Stimulated activated naive CD8-positive, alpha-beta T cell treated with anti-CD3 and anti-CD28 coated beads, Interleukin-15, Interleukin-2, amounts not matched to agents 100 U/mL and 50 U/mL, for 24 hours (primary cell): ENCODE measurements at regions not wholly inside any gene's neighbourhood (a gene's known extent, or its start where the extent isn't known, plus 50 kb on each side); places are given as distances from the start of the nearest gene placed in this dataset.

ENCODE experiments used
- ATAC-seq: fragments of 150-1000 bp; cut with Tn5 transposase; one replicate; pipeline ENCODE4 v1.10.0; 2021
- DNase-seq: peaks from one replicate; pipeline ENCODE4 v3.0.0; 2021

DNA sequence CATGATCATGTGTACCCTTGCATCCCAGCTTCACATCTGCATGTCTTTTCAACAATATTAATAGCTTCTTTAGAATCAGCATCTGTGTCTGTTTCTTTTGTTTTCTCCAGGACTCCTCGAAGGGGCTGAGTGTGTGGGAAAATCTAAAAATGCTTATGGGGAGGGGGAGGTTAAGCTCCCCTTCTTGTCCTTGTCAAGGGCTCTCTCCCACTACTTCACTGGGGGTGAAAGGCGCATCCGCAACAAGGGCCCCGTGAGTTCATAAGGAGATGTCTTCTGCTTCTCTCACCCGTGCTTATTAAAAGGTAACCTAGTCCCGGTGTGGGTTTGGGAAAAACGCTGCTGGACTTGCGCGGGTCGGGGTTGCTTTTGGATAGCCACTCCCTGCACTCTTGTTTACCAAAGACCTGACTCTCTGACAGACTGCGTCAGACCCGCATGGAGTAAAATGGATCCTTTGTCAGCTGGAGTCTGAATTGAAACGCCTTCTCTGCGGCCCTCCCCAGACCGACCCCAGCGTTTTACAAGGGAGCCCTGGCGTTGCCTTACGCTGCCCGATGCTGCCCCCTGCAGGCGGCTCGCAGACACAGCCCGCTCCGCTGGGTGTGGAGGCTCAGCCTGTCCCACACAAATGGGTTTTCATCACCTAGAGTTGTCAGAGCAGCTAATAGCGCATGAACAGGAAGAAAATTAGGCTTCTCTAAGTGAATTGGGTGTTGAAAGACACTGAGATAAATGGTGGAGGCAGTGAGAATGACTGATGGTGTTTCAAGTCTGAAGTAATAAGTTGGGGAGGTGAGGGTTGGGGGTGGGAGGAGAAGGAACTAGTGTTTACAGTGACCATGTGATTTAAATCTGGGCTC lies 53.8 kb downstream of the IER5 start:
- DNase-seq = peak; percentile 96
- peak; percentile 77 for ATAC-seq

DNA sequence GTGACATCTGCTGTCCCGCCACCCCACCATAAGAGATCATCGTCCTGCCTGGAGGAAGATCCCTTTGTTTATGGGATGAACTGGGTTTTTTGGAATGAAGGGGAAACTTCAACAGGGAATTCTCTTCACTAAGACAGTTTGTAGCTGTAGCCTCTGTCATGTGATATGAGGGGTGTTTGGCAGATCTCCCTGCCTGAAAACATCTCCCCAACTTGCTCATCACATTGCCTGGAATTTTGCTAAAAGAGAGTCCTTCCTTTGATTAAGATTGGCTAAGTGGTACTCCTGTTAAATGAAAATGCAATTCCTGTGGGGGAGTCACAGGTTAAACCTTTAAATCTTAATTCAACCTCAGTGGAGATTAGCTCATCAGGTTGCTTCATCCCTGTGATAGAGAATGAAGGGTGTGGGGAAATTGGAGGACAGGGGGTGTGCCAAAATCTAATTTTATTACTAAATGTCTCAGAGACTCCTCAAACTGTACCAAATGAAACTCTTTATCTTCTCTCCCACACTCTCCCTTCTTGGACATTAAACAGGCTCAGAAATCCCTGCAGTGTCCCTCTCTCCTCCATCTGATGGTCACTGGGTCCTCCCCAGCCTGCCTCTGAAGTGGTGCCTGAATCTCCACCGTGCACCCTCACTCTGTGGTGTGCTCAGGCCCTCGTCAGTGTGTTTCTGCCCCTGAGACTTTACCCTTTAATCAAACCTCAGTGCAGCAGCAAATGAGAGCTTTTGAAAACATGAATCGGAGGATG lies 54.8 kb downstream of the IER5 start:
- ATAC-seq (no peak), DNase-seq (no peak)

DNA sequence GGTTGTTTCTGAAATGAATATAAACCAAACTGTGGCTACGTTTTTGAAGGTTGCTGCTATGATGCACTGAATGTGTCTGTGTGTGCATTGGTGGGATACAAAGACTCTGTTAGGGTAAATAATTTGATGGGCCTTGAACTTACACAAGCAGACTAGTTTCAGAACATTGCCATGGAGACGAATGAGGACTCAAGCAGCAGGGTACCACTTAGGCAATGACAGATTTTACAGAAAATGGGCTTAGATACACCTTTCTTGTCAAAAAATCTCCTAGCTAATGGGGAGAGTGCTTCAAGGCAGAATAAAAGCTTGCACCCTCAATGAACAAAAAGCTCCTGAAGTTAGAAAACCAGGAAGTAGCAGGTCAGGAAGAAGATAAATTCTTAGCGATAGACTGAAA lies 55.7 kb downstream of the IER5 start:
- ATAC-seq (no peak), DNase-seq (no peak)

DNA sequence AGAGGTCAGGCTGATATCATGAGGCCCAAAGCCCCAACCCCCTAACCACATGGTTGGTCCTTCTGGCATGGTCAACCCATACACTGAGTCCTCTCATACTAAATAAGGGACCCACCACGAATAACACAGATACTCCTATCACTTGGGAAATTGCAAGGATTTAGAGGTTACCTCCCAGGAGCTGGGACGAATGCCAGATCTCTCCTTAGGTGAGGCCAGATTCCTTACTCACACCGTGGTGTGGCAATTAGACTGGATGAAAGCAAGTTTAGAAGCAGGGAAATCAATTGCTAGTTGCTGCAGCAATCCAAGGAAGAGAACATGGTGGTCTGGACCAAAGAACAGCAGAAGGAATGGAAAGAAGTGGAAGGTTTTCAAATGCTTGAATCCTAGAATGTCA lies 60.1 kb downstream of the IER5 start:
- no peak for ATAC-seq
- no peak for DNase-seq

DNA sequence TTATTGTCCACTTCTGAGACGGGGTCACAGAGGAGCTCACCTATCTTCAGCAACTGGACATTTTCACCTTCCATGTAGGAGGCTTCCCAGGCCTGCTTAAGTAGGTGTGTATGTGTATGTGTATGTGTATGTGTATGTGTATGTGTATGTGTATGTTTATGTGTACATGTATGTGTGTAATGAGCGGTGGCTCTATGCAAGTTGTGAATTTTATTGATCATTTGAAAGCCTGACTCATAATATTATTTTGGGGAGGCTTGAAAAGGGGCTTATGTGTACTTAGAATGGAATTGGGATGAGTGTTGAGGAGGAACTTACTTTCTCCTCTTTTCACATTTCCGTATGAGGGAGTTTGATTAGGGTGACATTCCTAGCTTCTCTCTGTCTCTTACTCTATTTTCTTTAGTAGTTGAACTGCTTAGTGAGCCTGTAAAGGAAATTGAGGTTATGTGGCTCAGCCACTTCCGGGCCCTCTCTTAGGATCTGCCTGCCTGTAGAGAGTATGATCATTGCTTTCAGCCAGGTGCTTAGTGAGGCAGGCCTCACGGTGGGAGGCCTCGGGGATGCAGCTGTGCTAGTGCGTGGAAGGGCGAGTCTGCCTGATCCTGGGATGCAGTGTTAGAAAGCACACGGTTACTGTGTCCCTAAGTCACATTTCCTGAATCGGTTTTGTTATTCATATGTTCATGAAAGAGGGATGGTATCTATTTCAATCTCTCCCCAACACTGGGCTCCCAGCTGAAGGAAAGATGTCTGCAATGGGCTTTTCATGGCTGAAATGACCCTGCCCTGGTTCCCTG lies 61.0 kb downstream of the IER5 start:
- peak; percentile 72 for DNase-seq
- ATAC-seq = peak; percentile 98

DNA sequence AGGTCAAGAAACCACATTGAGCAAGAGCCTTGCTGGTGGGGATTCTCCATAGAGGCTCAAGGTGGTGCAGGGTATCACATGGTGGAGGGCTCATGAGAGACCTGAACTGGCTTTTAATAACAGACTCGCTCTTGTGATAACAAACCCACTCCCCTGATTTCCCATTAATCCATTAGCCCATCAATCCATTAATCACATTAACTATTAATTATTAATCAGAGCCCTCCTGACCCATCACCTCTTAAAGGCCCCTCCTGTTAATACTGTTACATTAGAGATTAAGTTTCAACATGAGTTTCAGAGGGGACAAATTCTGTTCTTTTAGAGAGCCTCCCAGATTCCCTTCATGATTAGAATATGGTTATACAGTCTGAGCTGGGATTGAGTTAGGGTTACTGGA lies 61.8 kb downstream of the IER5 start:
- no peak for ATAC-seq

DNA sequence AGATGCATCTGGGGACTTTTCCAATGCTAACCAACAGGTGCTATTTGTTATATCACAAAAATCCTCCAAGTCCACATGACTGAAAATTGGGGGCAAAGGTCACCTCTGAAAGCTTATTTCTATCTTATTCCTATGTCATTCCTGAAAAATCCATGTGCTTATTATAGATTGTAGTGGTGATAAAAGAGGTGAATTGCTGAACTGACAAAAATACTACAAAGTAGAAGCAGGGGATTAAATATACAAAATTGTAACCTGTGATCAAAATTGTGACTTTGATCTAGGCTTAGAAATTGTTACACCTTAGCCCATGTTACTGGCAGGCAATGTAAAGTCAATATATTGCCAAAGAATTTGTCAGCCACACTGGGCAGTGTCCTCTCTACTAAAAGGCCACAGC lies 62.3 kb downstream of the IER5 start:
- DNase-seq = no peak
- ATAC-seq = no peak

More for the DNA sequence above, 61.8 kb downstream of the IER5 start:
- DNase-seq = no peak

DNA sequence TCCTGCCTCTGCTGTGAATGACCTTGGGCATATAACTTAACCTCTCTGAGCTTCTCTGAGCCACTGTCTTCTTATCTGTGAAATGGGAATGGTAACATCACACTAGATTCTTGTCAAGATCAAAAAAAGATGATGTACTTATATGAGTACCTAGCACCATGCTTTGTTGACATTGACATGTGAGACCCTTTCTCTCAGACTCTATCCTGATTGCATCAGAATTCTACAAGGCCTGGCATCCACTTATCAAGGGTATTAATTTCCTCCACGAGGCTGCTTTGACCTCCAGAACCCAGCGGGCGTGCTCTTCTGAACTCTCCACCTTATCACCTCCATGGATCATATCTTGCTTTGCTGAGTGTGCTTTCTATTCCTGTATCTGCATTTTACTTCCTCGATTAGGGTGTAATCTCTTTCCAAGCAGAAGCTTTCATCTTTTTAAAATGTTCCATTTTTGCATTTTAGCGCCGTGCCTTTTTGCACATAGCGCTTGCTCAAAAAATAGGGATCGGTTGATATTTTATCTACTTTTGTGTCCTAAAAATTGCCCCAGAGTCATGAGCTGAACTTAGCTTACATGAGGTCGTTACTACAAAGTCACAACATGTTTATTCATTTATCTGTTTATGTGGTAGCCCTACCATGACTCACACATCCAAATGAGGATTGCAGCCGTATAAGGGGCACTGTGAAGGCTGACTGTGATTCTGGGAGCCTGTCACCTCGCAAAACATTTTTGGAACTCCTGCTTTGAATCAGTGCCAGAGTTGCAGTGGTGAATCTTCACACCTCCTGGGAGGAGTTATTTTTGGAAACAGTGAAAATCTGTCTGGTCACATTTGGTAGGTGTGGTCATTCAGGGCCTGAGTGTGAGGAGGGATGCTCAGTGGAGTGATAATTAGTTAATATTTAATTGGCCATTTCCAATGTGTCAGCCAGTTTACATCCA lies 63.2 kb downstream of the IER5 start:
- DNase-seq (no peak), ATAC-seq (no peak)

DNA sequence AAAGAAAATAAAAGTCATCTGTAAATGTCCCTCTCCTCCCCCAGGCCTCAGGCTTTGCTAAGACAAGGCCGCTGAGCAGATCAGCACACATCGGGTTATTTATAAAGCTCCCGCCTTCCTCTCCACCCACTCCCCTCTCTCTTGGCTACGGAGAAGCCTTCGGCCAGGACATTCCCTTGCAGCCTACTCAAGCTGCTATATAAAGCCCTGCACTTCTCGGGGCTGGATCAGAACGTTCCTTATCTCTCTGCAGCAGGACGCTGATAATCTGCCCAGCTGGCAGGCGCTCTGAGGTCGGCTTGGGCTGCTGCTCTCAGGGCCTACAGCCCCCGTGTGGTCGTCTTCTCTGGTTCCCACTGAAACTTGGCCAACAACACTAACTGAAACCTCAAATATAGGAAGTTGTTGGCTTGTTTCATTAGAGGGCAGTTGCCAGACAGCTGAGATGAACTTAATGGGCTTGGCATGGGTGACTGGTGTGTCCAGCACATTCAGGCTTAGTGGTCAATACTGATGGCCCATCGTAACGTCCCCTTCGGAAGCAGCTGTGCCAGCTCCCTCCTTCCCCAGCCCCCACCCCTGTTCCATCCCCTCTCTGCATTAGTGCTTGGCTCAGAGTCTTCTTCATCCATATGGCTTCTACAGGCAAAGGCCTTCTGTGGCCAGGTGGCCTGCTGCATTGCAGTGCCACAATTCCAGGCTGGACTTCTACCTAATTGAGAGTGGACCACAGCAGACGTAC lies 64.6 kb downstream of the IER5 start:
- ATAC-seq (no peak), DNase-seq (no peak)

DNA sequence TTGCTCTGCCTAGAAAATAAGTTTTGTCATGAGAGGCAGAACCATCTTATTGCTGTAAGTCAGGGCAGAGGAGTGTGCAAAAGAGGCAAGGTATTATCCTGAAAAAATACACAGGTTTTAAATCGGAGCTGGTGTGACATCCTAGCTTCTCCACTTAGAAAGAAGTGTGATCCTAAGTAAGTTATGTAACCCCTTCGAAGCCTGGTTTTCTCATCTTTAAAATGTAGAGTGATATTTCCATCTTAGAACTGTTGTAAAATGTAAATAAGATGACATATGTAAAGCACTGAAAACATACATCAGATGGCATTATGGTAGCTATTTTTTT lies 65.1 kb downstream of the IER5 start:
- DNase-seq = no peak
- no peak for ATAC-seq

DNA sequence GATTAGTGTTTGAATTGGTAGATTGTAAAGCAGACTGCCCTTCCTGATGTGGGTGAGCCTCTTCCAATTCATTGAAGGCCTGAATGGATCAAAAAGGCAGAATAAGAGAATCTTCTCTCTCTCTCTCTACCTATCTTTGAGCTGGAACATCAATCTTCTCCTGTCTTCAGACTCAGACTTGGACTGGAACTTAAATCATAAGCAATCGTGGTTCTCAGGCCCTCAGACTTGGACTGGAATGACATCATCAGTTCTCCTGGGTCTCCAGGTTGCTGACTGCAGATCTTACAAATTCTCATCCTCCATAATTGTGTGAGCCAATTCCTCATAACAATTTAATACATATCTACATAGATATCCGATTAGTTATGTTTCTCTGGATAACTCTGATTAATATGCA lies 66.8 kb downstream of the IER5 start:
- no peak for DNase-seq
- ATAC-seq = no peak

DNA sequence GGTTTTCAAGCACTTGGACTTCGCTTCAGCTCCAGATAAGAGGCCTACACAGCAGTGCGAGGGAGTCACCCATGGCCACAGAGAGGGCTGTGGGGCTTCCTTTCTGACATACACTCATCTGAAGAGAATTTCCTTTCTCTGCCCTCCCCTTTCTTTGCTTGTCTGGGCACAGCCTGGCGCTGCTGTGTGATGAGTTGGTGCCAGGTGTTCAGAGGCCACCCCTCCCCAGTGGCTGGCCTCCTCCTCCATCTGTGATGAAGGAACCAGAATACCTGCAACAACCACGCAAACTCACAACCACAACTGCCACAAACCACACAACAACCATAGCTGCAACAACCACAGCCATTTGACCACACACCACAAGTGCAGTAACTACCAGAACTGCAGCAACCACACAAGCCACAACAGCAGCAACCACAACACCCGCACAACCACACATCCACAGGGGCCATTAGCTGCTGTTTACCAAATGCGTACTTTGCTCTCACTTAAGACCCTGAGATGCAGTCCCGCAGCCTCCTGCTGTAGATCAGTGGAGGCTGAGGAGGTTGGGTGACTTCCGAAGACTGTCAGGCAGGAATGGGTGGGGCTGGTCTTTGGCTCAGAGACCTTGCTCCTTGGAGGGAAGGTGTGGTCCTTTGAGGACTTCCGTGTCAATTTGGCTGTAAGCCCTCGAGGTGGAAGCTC lies 71.1 kb downstream of the IER5 start:
- DNase-seq = peak; percentile 55
- ATAC-seq = peak; percentile 74

DNA sequence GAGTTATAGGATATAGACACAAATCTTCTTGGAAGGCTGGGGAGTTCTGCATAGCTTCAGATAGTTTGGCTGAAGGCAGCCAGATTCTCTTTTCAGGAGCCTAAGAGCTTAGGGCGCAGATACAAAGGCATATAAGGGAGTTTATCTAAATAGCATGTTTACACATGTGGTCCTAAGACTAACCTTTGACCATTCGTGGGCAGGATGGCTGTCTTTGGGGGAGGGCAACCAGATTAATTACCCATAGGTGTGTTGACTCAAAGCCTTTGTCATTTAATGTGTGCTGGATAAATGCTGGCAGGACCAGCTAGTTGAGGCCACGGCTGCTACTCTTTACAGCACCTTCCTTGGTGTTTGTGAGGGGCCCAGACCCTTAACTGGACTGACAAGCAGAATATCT lies 71.8 kb downstream of the IER5 start:
- ATAC-seq = no peak
- no peak for DNase-seq

DNA sequence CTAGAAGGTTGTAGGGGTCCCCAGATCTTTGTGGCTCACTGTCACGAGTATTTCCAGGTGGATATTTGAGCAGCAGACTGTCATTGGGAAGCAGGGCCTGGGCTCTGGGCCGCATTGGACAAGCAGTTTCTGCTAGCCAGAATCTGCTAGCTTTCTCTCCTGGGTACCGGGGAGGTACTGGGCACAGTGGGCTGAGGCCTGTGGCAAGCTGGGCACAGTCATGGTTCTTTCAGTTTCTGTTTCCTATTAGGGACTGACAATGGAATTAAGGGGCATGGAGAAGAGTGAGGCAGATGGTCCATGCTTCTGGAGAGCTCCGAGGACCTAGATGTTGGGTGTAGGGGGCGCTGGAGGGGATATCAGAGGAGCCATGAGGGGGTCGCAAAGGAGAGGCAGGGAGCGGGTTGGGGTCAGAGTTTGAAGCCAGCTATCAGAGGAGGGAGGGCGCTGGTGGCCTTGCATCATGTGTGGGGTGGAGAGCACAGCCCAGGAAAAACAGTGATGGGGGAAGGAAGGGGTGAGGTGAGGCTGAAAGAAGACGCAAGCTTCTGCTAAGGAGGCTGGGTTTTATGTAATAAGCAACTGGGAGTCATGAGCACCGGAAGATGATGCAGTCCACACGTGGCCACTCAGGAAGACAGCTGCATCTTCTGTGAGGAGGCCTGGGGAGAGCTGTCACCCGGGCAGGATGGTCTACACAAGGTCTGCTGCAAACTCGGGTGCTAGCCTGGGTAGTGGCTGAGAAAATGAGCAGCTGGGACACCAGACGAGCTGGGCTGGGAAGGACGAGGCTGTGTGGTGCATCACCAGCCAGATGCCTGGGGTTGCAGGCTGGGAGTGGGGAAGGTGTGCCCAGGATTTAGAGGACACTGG lies 72.7 kb downstream of the IER5 start:
- DNase-seq = no peak
- no peak for ATAC-seq

DNA sequence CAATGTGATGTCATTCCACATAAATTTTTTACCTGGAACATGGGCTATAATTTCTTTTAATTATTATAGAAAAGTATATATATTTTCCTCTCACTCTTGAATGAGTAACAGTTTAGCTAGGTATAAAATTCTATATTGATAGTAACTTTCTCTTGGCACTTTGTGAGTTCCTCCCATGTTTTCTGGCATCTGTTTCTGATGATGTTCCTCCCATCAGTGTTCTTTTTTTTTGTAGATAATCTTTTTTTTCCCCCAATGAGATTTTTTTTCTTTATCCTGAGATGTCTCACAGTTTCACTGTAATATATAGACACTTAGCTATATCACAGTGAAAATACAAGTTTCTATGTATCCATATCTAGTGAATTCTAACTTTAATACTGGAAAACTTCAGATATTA lies 75.2 kb downstream of the IER5 start:
- ATAC-seq = no peak
- DNase-seq = no peak

DNA sequence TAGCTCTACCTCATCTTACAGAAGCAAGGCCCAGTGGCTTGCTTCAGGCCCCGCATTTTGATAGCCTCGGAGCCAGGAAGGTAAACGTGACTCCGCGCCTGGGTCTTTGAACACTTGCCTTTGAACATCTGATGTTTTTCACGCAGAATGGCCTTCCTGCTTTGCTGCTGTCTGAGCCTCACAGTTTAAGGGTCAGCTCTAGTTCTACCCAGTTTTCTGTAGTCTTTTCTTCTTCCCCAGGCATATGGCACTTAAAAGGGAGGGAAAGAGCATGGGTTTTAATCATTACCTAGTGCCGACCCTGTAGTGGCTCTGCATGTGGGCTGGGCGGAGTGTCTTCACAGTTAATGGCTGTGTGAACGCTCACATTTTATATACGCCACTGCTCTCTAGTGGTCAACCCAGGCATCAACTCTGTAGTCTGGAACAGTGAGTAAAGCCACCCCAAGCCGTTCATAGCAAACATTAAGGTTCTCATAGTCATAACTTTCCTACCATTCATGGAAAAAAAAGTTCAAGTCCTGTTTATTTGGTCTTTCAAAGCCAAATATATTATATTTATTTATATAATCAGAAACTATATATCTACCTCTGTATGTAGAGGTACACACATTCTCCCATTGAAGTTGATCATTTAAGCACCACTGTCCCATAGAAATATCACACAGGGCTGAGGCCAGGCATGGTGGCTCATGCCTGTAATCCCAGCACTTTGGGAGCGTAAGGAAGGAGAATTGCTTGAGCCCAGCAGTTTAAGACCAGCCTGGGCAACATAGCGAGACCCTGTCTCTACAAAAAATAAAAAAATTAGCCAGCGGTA lies 78.1 kb downstream of the IER5 start:
- peak; percentile 99 for ATAC-seq
- DNase-seq = peak; percentile 73

DNA sequence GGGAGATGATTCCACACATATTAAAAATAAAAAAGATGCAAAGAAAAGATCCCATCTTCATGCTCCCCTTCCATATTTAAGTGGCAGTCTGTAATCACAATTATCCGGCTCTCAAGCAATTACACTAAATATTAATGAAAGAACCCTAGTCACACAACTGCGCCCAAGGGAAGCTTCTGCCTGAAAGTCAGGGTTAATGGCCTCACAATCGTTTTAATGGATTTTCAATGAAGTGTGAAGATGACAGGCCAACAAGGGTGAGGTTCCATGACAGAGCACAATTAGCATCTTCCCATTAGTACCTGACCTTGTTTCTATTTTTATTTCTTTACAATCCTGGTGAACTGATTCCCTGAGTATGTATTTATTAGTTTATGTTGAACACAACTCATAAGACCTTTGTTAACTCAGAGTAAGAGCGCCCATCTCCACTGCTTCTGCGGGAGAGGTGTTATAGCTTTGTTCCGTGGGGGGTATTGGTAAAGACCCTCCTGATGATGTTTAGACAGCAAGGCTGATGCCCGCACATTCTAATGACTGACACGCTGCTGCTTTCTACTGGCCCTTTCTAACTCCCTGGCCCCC lies 80.9 kb downstream of the IER5 start:
- DNase-seq (no peak), ATAC-seq (no peak)

DNA sequence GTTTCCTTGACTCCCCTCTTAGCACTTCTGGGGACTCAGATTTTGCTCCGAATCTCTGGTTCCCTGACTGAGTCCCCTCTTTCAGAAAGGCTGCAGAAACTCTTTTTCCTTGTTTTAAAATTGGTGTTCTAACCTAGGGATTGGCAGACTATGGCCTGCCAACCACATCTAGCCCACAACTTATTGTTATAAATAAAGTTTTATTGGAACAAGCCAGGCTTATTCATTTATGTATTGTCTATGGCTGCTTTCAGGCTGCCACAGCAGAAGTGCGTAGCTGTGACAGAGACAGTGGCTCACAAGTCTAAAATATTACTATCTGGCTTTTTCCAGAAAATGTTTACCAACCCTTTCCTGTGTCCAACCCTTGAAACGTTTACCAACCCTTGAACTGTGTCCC lies 81.7 kb downstream of the IER5 start:
- DNase-seq (no peak), ATAC-seq (no peak)
